GM18517 (cell line): ENCODE measurements at regions not wholly inside any gene's neighbourhood (a gene's known extent, or its start where the extent isn't known, plus 50 kb on each side); places are given as distances from the start of the nearest gene placed in this dataset.
"Not testable (repeated sequence)": the region's sequence is repeated elsewhere in the genome, so short reads cannot be mapped to it uniquely, and the experiment has no call there.

Experiments
- ATAC-seq: cut with Tn5 transposase; IDR thresholded peaks from one replicate; pipeline ENCODE4 v1.9.1; 2021; ENCODE audit warnings: mild to moderate bottlenecking, moderate library complexity; ENCODE audit not compliant: unreplicated experiment

DNA sequence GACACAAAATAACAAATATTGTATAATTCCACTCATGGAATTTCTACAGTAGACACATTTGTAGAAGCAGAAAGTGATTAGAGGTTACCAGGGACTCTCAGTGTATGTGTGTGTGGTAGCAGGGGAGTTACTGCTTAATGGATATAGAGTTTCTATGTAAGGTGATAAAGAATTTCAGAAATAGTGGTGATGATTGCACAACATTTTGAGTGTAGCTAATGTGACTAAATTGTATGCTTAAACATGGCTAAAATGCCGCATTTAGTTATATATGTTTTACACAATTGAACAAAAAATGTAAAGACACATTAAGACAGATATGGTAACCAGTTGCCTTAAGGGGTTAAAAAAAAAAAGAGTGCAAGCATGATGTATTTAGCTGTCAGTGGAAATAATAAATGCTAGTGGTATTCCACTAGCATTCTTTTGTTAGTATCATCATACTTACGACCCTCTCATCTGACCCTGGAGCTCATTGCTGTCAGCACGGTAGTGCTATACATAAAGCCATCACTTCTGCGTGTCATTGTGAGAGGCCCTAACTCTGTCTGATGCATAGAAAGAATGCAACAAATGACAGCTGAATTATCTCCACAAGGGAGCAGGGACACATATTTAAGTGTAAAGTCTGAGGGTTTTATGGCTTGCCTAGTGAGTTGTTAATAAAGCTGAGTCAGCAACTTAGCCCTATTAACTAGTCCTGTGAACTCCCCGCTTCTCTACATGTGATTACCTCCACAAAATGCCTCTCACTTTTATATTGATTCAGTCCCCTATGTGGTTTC is 134.1 kb upstream of the RXFP2 start:
- ATAC-seq: no peak

DNA sequence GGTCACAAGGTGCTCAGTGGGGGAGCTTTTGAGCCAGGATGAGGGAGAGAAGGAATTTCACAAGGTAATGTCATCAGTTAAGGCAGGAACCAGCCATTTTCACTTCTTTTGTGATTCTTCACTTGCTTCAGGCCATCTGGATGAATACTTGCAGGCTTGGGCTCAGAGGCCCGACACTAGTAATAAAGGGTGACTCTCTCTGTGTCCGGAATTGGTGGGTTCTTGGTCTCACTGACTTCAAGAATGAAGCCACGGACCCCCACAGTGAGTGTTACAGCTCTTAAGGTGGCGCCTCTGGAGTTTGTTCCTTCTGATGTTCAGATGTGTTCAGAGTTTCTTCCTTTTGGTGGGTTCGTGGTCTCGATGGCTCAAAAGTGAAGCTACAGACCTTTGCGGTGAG is 131.8 kb upstream of the RXFP2 start:
- ATAC-seq: not testable (repeated sequence)

DNA sequence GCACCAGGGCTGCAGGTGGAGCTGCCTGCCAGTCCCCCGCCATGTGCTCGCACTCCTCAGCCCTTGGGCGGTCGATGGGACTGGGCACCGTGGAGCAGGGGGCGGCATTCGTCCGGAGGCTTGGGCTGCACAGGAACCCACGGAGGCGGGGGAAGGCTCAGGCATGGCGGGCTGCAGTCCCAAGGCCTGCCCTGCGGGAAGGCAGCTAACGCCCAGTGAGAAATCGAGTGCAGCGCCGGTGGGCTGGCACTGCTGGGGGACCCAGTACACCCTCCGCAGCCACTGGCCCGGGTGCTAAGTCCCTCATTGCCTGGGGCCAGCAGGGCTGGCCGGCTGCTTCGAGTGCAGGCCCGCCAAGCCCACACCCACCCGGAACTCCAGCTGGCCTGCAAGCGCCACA is 130.5 kb upstream of the RXFP2 start:
- ATAC-seq: not testable (repeated sequence)

DNA sequence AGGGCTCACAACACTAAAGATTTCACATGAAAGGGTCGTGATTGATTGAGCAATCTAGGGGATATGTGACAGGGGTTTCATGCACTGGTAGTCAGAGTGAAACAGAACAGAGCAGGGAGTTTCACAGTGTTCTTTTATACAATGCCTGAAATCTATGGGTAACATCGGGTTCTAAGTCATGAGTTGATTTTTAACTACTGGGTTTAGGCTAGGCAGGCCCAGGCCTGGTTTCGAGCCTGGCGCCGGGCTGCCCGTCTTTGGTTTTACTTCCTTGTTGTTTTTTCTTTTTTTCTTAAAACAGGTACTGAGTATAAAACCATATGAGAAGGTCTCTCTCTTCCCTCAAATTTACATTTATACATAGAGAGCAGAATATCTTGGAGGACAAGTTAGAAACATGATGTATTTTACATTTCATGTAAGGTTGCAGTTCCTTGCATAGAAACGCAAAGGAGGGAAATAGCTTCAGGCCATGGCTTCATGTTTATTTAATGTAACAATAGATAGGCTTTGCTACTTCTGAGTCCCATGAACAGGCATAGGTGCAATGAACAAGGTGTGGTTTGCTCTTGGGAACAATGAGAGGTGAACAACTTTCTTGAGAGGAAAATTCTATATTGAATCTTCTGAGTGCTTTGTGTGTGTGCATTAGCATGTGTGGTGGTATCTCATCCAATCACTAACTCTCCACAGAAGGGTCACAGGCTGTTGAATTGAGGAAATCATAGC is 128.9 kb upstream of the RXFP2 start:
- ATAC-seq: no peak

DNA sequence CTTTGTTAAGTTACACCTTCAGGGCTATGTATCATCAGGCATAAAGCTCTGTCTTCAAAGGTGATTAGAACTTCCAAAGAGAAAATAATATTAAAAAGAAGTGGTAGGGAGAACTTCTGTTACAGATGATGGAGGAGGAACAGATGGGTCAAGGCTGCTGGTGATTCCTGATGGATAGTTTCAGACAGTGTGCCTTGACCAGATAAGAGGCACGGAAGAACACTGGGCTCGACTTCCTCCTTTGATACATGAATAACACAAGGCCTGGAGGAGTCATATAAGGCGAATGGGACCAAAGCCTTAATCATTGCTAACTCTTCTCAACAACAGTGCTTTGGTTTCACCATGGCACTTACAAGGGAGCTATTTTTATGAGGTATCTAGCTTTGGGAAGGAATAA is 128.1 kb upstream of the RXFP2 start:
- no peak for ATAC-seq

- ATAC-seq: no peak
These were observed 125.3 kb upstream of the RXFP2 start for GRCh38 chr13:31614073-31614472.

DNA sequence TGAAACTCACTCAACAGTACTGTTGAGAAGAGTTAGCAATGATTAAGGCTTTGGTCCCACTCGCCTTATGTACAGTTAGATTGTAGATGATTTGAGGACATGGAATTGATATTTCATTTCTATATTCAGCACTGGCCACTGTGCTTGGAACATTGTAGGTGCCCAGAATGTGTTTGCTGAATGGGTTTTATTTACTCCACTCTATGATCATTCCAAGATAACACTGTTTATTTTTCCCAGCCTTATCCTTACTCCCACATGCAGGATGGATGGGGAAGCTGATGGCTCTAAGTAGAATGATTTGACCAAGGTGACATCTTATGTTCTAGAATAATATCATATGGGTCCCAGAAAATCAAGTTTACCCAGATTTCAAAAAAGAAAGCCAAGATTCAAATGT is 124.6 kb upstream of the RXFP2 start:
- ATAC-seq: no peak

- ATAC-seq: no peak
These were observed 114.2 kb upstream of the RXFP2 start for GRCh38 chr13:31625115-31625514.

DNA sequence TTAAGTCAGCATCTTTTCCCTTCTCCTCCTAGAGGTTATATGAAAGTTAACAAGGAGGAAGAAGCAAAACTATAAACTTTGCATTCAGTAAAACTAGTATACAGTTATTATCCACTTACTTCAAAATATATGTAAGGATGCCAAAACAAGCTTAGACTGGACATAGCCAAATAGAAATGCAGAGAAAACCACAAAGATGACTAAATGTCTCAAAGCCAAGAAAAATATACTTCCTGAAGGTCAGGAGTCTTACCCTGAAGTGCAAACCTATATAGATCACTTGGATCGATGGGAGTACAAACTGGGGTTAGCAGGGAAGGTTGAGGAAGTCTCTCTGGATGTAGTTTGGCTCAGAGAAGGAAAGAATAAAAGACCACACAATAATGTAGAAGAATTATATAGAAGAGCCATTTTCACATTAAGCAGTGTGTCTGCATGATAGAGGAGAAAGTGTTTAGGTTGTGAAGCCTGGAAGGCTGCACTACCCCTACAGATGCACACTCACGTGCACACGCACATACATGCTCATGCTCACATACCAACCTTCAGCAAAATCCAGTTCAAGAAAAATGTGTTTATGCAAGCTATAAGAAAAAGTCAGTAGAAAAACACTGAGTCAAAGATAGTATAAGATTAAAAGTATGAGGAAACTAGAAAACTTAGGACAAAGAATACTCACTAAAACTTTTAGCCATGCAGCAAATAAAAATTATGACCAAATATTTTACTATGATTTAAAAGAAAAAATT is 112.1 kb upstream of the RXFP2 start:
- no peak for ATAC-seq

GRCh38 chr13:31629085-31629780 is 110.1 kb upstream of the RXFP2 start:
- no peak for ATAC-seq

DNA sequence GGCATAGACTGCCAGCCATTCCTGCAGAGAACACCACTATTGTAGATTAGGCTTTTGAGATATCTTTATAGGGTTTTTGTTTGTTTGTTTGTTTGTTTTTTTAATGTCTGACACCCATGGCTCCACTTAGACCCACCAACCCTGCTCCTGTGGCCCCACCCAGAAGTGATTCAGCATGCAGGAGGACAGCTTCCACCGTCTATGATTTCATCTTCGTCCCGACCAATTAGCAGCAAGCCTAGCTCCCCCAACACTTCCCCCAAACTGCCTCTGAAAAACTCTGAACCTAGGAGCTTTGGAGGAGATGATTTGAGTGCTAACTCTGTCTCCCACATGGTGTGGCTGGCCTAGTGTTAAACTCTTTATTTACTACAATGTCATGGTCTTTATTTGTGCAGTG is 108.3 kb upstream of the RXFP2 start:
- ATAC-seq: no peak

DNA sequence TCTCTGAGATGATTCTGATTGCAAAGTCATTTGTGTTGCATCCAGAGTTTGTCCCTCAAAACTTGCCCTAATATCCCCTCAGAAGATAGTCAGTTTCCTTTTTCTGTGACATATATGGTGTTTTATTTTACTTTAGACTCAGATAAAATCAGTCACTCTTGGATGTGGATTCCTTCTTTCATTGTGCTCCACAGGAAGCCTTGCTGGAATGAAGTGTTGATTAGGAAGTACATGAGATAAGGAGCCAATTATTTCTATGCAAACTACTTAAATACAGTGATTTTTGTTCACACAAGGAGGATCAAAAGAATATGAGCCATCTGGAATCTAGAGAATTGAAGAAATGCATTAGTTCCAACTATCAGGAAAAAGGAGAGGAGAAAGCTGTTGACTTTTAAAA is 107.6 kb upstream of the RXFP2 start:
- no peak for ATAC-seq

- ATAC-seq: no peak
These were observed 100.7 kb upstream of the RXFP2 start for GRCh38 chr13:31638577-31638976.

DNA sequence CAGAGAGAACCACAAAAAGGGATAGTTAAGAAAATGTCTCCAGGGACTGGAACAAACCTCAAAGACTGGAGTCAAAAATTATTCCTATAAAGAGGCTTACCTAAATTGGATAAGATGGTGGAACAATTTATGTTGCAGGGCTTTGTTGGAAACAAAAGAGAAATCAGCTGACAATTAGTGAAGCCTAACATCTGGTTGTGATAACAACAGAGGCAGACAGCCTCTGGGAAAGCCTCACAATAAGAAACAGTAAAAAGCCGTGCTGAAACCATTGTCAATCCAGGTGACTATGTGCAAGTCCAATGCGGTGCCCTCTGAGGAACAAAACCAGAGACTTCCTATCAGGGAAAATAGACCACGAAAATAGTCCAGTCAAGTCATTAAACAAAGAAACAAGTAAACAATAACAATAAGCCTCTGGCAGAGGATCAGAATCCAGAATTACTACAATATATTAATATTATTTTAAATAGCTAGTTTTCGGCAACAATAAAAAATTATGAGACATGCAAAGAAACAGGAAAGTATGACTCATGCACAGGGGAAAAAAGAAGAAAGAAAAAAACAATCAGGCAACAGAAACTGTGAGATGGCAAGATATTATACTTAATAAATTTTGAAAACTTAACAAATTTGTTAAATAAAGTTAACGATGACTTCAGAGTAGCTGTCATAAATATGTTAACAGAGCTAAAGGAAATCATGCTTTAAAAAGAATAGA is 99.7 kb upstream of the RXFP2 start:
- ATAC-seq: no peak

DNA sequence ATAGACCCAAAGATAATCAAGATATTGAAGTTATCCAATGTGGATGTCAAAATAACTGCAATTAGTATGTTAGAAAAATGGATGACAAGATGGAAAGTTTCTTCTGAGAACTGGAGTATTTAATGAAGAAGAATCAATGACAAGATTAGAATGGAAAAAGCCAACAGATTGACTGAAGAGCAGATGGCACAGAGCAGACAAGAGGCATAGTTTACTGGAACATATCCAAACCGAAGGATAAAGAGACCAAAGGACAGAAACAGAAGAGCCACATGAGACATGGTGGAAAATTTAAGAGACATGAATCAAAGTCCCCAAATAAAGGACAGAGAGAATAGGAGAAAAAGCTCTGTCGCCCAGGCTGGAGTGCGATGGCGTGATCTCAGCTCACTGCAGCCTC is 89.6 kb upstream of the RXFP2 start:
- no peak for ATAC-seq

DNA sequence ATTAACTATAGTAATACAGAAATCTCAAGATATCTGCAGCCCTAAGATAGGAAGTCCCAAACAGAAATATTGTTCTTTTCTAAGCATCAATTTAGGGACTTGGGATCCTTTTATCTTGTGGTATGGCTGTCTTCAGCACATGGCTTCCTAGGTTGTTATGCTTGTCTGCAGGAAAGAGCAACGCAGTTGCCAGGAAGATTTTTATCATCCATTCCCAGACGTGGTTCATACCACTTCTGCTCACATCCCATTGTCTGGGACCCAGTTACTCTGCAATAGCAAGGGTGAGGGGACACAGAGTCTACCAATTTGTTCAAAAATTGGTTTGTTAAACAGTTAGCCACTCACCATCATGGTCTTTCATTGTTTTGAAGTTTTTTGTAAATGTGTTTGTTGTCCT is 85.6 kb upstream of the RXFP2 start:
- ATAC-seq: no peak

DNA sequence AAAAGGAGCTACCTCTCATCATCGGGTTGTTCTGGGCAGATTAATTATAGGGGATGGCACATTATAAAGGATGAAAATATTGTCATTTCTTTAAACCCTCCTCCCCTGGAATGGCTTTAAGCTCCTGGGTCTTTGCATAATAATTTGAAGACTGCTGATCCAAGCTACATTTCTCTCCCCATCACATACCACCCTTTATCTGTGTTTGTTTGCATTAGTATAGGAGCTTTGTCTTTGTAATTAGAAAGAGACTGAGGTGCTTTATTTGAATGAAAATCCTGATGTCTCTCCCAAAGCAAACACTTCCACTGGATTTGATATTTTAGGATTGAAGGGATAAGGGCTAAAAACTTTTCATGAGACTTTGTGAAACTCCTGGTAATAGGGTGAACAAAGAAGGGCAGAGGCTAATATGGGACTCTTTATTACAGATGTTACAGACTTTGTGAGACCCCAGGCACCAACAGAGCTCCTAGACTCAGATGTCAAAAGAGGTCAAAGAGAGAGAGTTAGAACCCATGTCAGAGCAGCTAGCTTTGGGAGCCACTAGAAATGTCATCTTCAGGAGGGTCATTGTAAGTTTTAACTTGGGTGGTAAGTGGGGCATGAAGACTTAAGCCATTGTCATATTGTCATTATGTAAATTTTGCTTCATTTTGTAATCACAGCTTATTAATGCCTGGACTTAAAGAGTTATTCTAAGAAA is 75.3 kb upstream of the RXFP2 start:
- ATAC-seq: no peak

DNA sequence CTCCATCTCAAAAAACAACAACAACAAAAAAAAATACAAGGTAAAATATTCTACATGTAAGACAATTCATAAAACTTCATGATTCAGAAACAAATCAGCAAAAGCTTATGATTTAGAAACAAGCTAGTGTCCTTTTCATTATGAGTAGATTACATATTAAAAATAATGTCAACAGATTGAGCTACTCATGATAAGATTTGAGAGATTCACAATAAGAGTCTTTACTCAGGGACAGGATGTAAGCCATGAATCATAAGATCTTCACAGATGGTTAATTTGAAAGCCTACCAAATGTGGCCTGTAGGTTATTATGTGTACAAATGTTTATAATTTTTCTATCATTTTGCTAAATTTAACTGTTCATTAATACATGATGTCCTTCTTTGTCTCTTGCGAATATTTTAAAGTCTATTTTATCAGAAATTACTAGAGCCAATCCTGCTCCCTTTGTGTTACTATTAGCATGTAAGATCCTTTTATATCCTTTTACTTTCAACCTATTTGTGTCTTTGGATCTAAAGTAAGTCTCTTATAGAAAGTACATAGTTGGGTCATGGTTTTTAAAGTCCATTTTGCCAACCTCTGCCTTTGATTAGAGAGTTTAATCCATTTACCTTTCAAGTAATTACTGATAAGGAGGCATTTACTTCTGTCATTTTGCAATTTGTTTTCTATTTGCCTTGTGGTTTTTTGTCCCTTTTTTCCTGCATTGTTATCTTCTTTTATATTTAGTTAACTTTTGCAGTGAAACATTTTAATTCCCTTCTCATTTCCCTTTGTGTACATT is 68.3 kb upstream of the RXFP2 start:
- no peak for ATAC-seq

- ATAC-seq: no peak
These were observed 65.3 kb upstream of the RXFP2 start for GRCh38 chr13:31674051-31674450.
